Uterus (tissue), 2 donors: ENCODE measurements at regions not wholly inside any gene's neighbourhood (a gene's known extent, or its start where the extent isn't known, plus 50 kb on each side); places are given as distances from the start of the nearest gene placed in this dataset.

Experiments used
- POLR2A ChIP-seq, 2 donors: fragments of 450-650 bp; IDR thresholded peaks; one replicate each; pipeline ENCODE4 v1.6.1; 2016; ENCODE audit warnings: antibody characterized with exemption in 2 of 2, mild to moderate bottlenecking in 1 of 2, moderate library complexity in 1 of 2
- TF ChIP-seq, protein P1 (sequence below), 4 experiments: fragments of 200-600 bp in 2 of 4; fragments of 450-650 bp in 2 of 4; sonication (generic) in 2 of 4; IDR thresholded peaks; one replicate each; pipeline ENCODE4 v1.5.1; 2016 to 2019; ENCODE audit warnings: antibody characterized with exemption in 4 of 4, mild to moderate bottlenecking in 2 of 4, moderate library complexity in 1 of 4

DNA sequence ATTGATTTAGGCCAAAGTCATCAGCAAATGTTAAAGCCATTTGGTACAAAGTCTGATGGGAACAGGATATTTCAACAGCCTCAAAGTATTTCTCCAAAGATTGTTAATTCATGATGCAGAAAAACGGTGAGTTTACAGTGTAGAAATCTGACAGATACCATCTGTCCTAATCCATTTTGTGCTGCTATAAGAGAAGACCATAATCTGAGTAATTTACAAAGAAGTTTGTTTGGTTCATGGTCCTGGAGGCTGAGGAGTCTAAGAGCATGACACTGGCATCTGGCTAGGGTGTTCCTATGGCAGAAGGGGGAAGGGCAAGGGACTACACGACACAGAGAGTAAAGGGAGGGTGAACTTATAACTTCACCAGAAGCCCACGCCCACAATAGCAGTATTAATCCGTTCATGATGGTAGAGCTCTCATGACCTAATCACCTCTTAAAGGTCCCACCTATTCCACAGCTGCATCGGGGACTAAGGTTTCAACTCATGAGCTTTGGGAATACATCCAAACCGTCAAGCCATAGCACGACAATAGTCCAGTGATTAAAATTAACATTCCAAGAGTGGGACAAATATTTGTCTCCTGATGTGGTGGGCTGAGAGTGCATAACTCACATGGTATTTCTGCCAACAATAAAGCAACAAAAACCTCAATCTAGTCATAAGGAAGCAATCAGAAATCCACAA lies 298.6 kb upstream of the AKR1E2 start:
- no peak for TF ChIP-seq POLR2A (IDR thresholded peaks at IDR 0.05)
- TF ChIP-seq, protein P1, sequence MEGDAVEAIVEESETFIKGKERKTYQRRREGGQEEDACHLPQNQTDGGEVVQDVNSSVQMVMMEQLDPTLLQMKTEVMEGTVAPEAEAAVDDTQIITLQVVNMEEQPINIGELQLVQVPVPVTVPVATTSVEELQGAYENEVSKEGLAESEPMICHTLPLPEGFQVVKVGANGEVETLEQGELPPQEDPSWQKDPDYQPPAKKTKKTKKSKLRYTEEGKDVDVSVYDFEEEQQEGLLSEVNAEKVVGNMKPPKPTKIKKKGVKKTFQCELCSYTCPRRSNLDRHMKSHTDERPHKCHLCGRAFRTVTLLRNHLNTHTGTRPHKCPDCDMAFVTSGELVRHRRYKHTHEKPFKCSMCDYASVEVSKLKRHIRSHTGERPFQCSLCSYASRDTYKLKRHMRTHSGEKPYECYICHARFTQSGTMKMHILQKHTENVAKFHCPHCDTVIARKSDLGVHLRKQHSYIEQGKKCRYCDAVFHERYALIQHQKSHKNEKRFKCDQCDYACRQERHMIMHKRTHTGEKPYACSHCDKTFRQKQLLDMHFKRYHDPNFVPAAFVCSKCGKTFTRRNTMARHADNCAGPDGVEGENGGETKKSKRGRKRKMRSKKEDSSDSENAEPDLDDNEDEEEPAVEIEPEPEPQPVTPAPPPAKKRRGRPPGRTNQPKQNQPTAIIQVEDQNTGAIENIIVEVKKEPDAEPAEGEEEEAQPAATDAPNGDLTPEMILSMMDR (IDR thresholded peaks at IDR 0.05) = no peak
